Erythroblast (primary cell): ENCODE measurements at regions not wholly inside any gene's neighbourhood (a gene's known extent, or its start where the extent isn't known, plus 50 kb on each side); places are given as distances from the start of the nearest gene placed in this dataset.

Experiments used
- GATA1 ChIP-seq: IDR thresholded peaks from 2 replicates; pipeline ENCODE4 v1.6.1; 2011; ENCODE audit warnings: low read depth, mild to moderate bottlenecking, control low read depth, low read length, moderate library complexity
- POLR2A ChIP-seq: IDR thresholded peaks from 2 replicates; pipeline ENCODE4 v1.6.1; 2011; ENCODE audit warnings: mild to moderate bottlenecking, low read length

DNA sequence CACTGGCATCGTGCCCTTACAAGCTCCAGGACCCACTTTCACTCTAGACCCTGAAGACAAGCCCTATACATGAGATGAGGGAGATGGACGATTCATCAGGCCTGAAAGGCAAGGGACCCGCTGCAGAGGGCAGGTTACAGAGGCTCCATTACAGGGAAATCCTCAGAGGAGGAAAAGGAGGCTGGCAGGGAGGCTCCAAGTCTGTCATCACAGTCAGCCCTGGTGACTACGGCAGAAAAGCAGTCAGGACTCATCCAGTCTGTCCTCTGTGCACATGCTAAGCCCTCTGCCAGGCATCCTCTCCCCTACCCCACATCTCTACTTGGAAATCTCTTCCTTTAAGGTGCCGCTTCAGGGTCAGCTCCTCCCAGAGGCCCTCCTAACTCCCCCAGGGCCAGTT, 197.7 kb upstream of the CDH5 start:
- TF ChIP-seq POLR2A: no peak
- TF ChIP-seq GATA1: no peak
